Thyroid gland (tissue), 4 donors: ENCODE measurements at regions not wholly inside any gene's neighbourhood (a gene's known extent, or its start where the extent isn't known, plus 50 kb on each side); places are given as distances from the start of the nearest gene placed in this dataset.

Experiments used
- DNase-seq, 2 donors: peaks; one replicate each; pipeline ENCODE4 v3.0.0-alpha.2; 2019
- H3K27ac ChIP-seq, 3 donors: fragments of 200-600 bp; sonication (generic); 1 replicate in 2 of 3; 2 replicates in 1 of 3; pipeline ENCODE4 v1.5.1; 2016 to 2019; ENCODE audit warnings: mild to moderate bottlenecking in 1 of 3, moderate library complexity in 1 of 3
- H3K27me3 ChIP-seq: fragments of 200-600 bp; sonication (generic); one replicate; pipeline ENCODE4 v1.5.1; 2019
- H3K36me3 ChIP-seq, 2 donors: fragments of 200-600 bp; sonication (generic); one replicate each; pipeline ENCODE4 v1.5.1; 2016 to 2019
- H3K4me1 ChIP-seq, 2 donors: fragments of 200-600 bp; sonication (generic); one replicate each; pipeline ENCODE4 v1.5.1; 2017 to 2019
- H3K4me3 ChIP-seq, 3 donors: fragments of 200-600 bp; sonication (generic); replicated peaks in 1 of 3; 1 replicate in 2 of 3; 2 replicates in 1 of 3; pipeline ENCODE4 v1.5.1; 2016; ENCODE audit warnings: mild to moderate bottlenecking in 1 of 3
- H3K9me3 ChIP-seq: fragments of 200-600 bp; sonication (generic); one replicate; pipeline ENCODE4 v1.5.1; 2017
- CTCF ChIP-seq, 6 experiments: fragments of 200-600 bp in 3 of 6; fragments of 450-650 bp in 3 of 6; sonication (generic) in 3 of 6; IDR thresholded peaks; one replicate each; pipeline ENCODE4 v1.5.1; 2016 to 2019; ENCODE audit warnings: antibody characterized with exemption in 6 of 6, mild to moderate bottlenecking in 2 of 6, inconsistent platforms in 1 of 6, moderate library complexity in 1 of 6
- POLR2A ChIP-seq, 2 donors: fragments of 450-650 bp; IDR thresholded peaks; one replicate each; pipeline ENCODE4 v1.6.1; 2017; ENCODE audit warnings: antibody characterized with exemption in 2 of 2, mild to moderate bottlenecking in 2 of 2, moderate library complexity in 1 of 2
- WGBS, 2 donors: methylation state at CpG; one replicate each; pipeline ENCODE4 v1.1.5; 2017; 5-methylcytosine and 5-hydroxymethylcytosine counted together
- intact Hi-C: fragments of 100-400 bp; cut with DNase I; formaldehyde crosslinking; loops from one replicate; pipeline ENCODE4 v1.15.1; 2023

- Histone ChIP-seq H3K9me3 (no peaks in the 10 kb centered on the region), H3K4me1 (no peaks in the 10 kb centered on the region), H3K36me3 (no peaks in the 10 kb centered on the region), H3K4me3 (no peak overlapping the region), H3K27me3 (no peaks in the 10 kb centered on the region), H3K27ac (no peak overlapping the region)
- 90% methylated on average over 14 of the region's 14 CpGs for WGBS, 2 donors
- no peak for DNase-seq
- TF ChIP-seq CTCF (IDR thresholded peaks at IDR 0.05) (no peak), POLR2A (IDR thresholded peaks at IDR 0.05) (no peak)
- intact Hi-C loops: no loop called here
Measured at GRCh38 chr16:35414139-35414538, 1954.7 kb downstream of the TP53TG3F start.

GRCh38 chr16:35414563-35414962 is 1955.2 kb downstream of the TP53TG3F start:
- no peak for TF ChIP-seq POLR2A (IDR thresholded peaks at IDR 0.05)
- no peak for TF ChIP-seq CTCF (IDR thresholded peaks at IDR 0.05)
- Histone ChIP-seq H3K36me3 (no peaks in the 10 kb centered on the region), H3K4me3 (no peak overlapping the region), H3K27me3 (no peaks in the 10 kb centered on the region), H3K9me3 (no peaks in the 10 kb centered on the region), H3K27ac (no peak overlapping the region), H3K4me1 (no peaks in the 10 kb centered on the region)
- intact Hi-C loops: no loop called here
- 81 to 89% methylated on average over 18 to 19 of the region's 19 CpGs for WGBS, 2 donors
- no peak for DNase-seq

- WGBS, 2 donors: 46 to 56% methylated on average over 20 to 32 of the region's 32 CpGs
- Histone ChIP-seq H3K4me3 (no peak overlapping the region), H3K36me3 (no peaks in the 10 kb centered on the region), H3K9me3 (no peaks in the 10 kb centered on the region), H3K27me3 (no peaks in the 10 kb centered on the region), H3K4me1 (no peaks in the 10 kb centered on the region), H3K27ac (no peak overlapping the region)
- TF ChIP-seq POLR2A (IDR thresholded peaks at IDR 0.05): no peak
- TF ChIP-seq CTCF (IDR thresholded peaks at IDR 0.05): no peak
- intact Hi-C loops: no loop called here
- no peak for DNase-seq
Measured at GRCh38 chr16:35425270-35425669, 1965.9 kb downstream of the TP53TG3F start.

- H3K27ac ChIP-seq: no peak overlapping the region
- no peak overlapping the region for H3K4me3 ChIP-seq
- no peak for TF ChIP-seq POLR2A (IDR thresholded peaks at IDR 0.05)
- TF ChIP-seq CTCF (IDR thresholded peaks at IDR 0.05): peak in 1 of 6 experiments; percentile 8
- no peak for DNase-seq
- intact Hi-C loops: no loop called here
- WGBS, 2 donors: 6% methylated on average over 4 of the region's 4 CpGs
- H3K36me3 ChIP-seq: no peaks in the 10 kb centered on the region
- no peaks in the 10 kb centered on the region for H3K9me3 ChIP-seq
- no peaks in the 10 kb centered on the region for H3K4me1 ChIP-seq
- no peaks in the 10 kb centered on the region for H3K27me3 ChIP-seq
Measured at GRCh38 chr16:35431829-35432663, 1972.6 kb downstream of the TP53TG3F start.

- no peaks in the 10 kb centered on the region for H3K4me1 ChIP-seq
- no peak overlapping the region for H3K4me3 ChIP-seq
- no peak for DNase-seq
- no peaks in the 10 kb centered on the region for H3K27me3 ChIP-seq
- no peaks in the 10 kb centered on the region for H3K9me3 ChIP-seq
- intact Hi-C loops: no loop called here
- H3K27ac ChIP-seq: no peak overlapping the region
- TF ChIP-seq CTCF (IDR thresholded peaks at IDR 0.05) (no peak), POLR2A (IDR thresholded peaks at IDR 0.05) (no peak)
- no peaks in the 10 kb centered on the region for H3K36me3 ChIP-seq
Measured at GRCh38 chr16:35440875-35441274, 1981.5 kb downstream of the TP53TG3F start.
